GM18858 (cell line): ENCODE measurements at regions not wholly inside any gene's neighbourhood (a gene's known extent, or its start where the extent isn't known, plus 50 kb on each side); places are given as distances from the start of the nearest gene placed in this dataset.

Experiments used
- ATAC-seq: cut with Tn5 transposase; IDR thresholded peaks from one replicate; pipeline ENCODE4 v1.9.1; 2021; ENCODE audit not compliant: unreplicated experiment

DNA sequence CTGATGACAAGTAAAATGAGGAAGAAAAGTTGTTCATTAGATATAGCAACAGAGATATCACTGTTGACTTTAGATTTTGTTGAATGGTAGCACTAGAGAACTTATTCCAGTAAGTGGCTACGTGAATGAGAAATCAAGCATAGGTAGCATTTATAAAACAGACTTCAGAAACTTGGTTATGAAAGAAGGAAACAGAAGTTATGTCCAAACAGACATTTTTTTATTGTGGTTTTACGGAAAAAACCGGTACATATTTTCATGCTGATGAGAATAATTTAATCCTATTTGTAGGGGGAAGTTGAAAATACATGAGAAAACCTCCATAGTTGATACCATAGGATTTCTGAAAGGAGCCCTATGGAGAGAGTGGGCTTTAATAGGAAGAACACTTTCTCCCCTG, 325.7 kb upstream of the SLC10A2 start:
- no peak for ATAC-seq

GRCh38 chr13:103388839-103389238, 322.6 kb upstream of the SLC10A2 start:
- no peak for ATAC-seq

DNA sequence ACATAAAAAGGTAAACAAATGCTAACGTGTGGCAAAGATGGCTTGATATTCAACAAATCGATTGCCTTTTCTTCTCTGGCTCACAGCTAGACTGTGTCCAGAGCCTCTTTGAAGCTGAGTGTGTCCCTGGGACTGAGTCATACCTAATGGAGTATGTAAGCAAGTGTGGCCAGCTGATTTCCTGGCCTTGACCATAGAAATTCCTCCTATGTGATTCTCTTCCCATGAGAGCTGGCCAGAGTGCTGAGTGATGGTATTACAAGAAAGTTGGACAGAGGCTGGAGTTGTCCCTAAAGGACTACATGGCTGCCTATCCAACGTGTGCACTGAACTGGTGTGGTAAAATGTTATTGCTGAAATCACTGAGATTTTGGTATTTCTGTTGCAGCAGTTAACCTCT, 320.1 kb upstream of the SLC10A2 start:
- no peak for ATAC-seq

GRCh38 chr13:103373916-103374315, 307.7 kb upstream of the SLC10A2 start:
- ATAC-seq, result no peak

DNA sequence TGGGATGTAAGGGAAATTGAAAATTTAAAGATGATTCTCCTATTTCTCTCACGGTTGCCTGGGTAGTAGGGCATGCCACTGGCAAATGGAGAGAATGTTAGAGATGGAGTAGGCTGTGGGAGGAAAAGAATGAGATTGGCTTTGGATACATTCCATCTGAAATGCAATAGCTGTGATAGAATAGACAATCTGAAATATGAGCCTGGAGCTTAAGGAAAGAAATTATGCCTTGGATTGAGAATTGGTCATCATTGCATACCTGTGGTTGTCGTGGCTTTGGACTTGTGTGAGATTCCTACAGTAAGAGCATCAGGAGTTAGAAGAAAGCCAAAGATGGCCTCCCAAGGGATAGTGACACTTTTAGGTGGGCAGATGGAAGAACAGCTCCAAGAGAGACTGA, 305.1 kb upstream of the SLC10A2 start:
- ATAC-seq, result no peak

DNA sequence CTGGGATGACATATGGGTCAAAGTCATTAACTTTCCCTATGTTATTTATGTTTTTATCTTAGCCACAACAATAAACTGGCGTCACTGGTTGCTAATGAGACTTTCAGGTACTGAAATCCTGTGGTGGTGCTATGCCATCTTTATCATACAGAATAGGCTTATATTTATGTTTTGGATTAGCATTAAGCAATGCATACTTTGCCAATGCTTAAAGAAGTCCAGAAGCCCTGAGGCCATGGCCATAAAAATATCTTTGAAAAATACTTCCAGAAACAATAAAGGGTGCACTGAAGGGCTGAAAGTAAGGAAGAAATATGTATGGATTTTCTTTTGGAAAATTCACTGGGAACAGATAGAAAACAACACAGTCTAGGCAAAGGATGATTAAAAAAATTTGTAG, 304.6 kb upstream of the SLC10A2 start:
- ATAC-seq, result no peak

GRCh38 chr13:103358255-103358932, 292.2 kb upstream of the SLC10A2 start:
- ATAC-seq, result no peak

GRCh38 chr13:103356226-103356864, 290.1 kb upstream of the SLC10A2 start:
- ATAC-seq, result no peak

DNA sequence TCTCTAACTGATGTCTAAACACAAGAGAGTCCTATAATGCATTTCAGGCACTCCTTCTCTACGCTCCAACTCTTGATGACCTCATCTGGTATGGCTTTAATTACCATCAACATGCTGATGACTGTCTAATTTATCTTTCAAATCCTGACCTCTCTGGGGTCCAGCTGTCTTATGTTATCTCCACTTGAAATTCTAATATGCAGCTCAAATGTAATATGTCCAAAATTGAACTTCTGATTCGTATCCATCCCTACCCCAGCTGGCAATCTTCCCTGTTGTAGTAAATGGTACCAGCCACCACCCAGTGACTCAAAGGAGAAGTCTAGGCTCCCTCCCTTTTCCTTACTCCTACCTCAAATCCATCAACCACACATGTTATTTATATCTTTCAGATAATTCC, 288.0 kb upstream of the SLC10A2 start:
- ATAC-seq, result no peak

GRCh38 chr13:103351035-103351828, 285.0 kb upstream of the SLC10A2 start:
- no peak for ATAC-seq

DNA sequence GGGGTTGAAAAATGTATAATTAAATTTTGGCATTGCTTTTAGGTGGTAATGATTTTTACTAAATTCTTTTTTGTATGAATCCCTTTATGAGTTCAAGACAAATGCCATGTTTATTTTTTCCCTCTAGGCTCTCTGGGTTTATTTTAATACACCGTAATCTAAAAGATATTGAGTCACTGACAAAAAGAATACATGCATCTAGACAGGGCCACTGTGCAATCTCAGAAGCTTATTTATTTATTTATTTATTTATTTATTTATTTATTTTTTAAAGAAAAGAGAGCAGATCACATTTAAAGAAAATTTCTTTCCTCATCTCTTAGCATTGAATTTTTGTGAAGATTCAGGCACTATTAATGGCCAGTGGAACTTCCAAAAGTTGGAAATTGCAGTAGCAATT, 283.9 kb upstream of the SLC10A2 start:
- ATAC-seq, result no peak

DNA sequence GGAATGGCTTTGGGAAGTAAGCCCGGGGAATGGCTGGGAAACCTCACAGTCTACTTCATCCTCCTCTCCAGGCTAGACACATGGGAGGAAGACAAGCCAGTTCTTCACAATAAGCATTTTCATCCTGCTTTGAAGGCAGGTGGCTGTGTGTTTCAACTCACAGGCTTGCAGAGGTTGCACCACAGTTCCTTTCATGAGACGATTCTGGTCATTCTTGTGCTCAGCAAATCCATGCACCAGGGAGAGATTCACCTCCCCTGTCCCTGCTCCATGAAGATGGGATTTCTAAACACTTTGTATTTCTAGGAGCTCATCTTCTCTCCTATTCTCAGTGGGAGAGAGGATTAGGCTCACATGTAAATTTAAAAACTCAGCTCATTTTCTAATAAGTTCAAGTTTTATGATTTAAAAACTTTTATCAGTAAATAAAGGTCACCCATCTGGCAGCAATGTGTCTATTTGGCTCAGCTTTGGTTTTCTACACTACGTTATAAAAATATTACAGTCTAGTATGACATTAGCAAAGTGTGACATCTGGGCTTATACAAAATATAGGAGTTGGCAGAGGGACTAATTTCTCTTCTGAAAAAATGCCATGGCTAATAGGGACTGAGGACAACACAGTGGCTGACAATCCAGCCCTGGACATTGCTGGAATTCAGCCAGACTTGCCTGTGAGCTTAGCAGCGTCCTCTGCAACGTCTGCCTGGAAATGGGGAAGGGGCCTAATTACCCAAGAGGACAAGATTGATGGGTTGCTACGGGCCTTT, 283.2 kb upstream of the SLC10A2 start:
- ATAC-seq, result no peak

DNA sequence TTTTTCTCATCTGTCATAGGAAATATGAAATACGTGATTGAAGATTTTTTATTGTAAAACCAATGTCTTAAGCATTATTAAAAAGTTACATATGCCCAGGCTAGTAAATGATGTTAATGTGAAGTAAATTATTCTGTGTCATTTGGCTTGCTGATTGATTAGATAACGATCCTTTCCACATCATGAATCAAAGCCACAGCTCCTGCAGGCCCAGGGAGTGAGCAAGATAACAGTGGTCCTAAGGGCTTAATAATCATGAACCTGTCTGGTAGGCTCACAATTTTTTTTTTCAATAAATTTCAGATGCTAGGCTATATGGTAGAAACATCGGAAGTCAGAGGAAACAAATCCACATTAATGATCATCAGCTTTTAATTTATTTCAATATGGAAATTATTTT, 269.0 kb upstream of the SLC10A2 start:
- ATAC-seq, result no peak

- no peak for ATAC-seq
Observed at GRCh38 chr13:103331924-103332323, 265.7 kb upstream of the SLC10A2 start.

DNA sequence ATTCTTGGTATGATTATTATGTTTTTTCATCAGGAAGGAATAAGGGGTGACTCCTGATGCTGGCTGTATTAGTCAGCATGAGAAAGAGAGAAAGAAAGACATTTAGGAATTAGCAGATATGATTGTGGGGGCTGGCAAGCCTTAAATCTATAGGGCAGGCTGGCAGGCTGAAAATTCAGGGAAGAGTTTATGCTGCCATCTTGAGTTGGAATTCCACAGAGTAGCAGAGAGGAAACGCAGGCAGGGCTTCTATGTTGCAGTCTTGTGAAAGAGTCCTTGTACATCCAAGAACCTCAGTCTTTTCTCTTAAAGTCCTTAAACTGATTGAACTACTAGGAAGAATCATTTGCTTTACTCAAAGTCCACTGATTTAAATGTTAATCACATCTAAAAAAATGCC, 262.7 kb upstream of the SLC10A2 start:
- ATAC-seq, result no peak

GRCh38 chr13:103326326-103326725, 260.1 kb upstream of the SLC10A2 start:
- ATAC-seq, result no peak

DNA sequence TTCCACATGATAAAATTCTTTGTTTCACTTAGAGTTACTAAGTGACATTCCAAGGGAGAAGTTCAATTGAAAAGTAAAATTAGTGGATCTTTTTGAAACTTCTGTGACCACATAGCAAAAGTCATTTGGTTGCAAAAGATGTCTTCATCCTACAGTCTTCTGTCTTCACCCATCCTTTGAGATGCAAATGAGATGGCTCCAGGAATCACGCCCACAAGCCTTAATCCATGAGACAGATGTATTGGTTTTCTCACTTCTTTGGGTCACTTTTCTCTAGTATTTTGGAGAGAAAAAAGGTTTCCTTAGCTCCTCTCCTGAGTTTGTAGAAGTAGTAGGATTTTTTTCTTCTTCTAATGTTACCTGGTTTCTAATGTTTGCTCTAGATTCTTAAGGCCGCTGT, 259.5 kb upstream of the SLC10A2 start:
- no peak for ATAC-seq

GRCh38 chr13:103324641-103325040, 258.4 kb upstream of the SLC10A2 start:
- no peak for ATAC-seq

GRCh38 chr13:103315711-103316110, 249.5 kb upstream of the SLC10A2 start:
- ATAC-seq, result no peak

GRCh38 chr13:103312467-103312866, 246.2 kb upstream of the SLC10A2 start:
- no peak for ATAC-seq

- no peak for ATAC-seq
Observed at GRCh38 chr13:103308667-103309066, 242.4 kb upstream of the SLC10A2 start.
